Vagina (tissue), 2 donors: ENCODE measurements at regions not wholly inside any gene's neighbourhood (a gene's known extent, or its start where the extent isn't known, plus 50 kb on each side); places are given as distances from the start of the nearest gene placed in this dataset.

Experiments
- DNase-seq, 2 donors: peaks; one replicate each; pipeline ENCODE4 v3.0.0-alpha.2; 2017; ENCODE audit errors: extremely low spot score in 2 of 2
- H3K27ac ChIP-seq: fragments of 200-600 bp; sonication (generic); one replicate; pipeline ENCODE4 v1.5.1; 2019
- H3K27me3 ChIP-seq: fragments of 200-600 bp; sonication (generic); one replicate; pipeline ENCODE4 v1.5.1; 2019
- H3K36me3 ChIP-seq, 2 donors: fragments of 200-600 bp; sonication (generic); one replicate each; pipeline ENCODE4 v1.5.1; 2017 to 2019
- H3K4me1 ChIP-seq: fragments of 200-600 bp; sonication (generic); one replicate; pipeline ENCODE4 v1.5.1; 2019
- H3K4me3 ChIP-seq, 2 donors: fragments of 200-600 bp; sonication (generic); 1 replicate in 1 of 2; 2 replicates in 1 of 2; pipeline ENCODE4 v1.5.1; 2016 to 2019
- H3K9me3 ChIP-seq: fragments of 200-600 bp; sonication (generic); one replicate; pipeline ENCODE4 v1.5.1; 2019
- POLR2A ChIP-seq, 2 donors: fragments of 450-650 bp; IDR thresholded peaks; one replicate each; pipeline ENCODE4 v1.6.1; 2017; ENCODE audit warnings: antibody characterized with exemption in 2 of 2, mild to moderate bottlenecking in 2 of 2, moderate library complexity in 2 of 2
- POLR2AphosphoS5 ChIP-seq, 2 donors: sonication (generic); formaldehyde crosslinking; IDR thresholded peaks; one replicate each; pipeline ENCODE4 v1.9.0; 2017; ENCODE audit warnings: antibody characterized with exemption in 2 of 2, mild to moderate bottlenecking in 2 of 2, low read depth in 1 of 2; ENCODE audit not compliant: insufficient read depth in 1 of 2
- intact Hi-C: fragments of 100-400 bp; cut with DNase I; formaldehyde crosslinking; loops from one replicate; pipeline ENCODE4 v1.15.1; 2023
- TF ChIP-seq, protein P1 (sequence below), 3 experiments: fragments of 450-650 bp in 2 of 3; fragments of 200-600 bp in 1 of 3; sonication (generic) in 1 of 3; IDR thresholded peaks; one replicate each; pipeline ENCODE4 v1.5.1; 2017 to 2019; ENCODE audit warnings: antibody characterized with exemption in 3 of 3, mild to moderate bottlenecking in 2 of 3, moderate library complexity in 2 of 3

DNA sequence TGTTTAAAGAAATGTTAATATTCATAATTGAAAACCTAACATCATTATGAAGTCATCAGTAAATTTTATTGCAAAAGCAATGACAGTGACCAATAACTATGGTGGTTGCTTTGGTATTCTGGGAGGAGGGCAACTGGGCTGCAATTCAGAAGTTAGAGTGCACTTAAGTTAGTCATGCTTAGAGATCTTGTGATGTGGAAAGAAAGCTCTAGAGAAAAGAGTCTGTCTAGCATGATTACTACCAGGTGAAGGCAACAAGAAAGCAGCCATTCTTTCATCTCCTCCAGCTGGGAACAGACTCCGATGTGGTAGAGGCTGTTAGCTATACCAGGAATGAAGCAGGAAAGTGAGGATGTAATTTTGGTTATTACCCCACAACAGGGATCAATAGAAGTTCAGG, 625.6 kb downstream of the SI start:
- no peak for DNase-seq
- TF ChIP-seq POLR2AphosphoS5 (IDR thresholded peaks at IDR 0.05; ENCODE audit: insufficient read depth in 1 of 2, low read depth in 1 of 2): no peak
- TF ChIP-seq, protein P1, sequence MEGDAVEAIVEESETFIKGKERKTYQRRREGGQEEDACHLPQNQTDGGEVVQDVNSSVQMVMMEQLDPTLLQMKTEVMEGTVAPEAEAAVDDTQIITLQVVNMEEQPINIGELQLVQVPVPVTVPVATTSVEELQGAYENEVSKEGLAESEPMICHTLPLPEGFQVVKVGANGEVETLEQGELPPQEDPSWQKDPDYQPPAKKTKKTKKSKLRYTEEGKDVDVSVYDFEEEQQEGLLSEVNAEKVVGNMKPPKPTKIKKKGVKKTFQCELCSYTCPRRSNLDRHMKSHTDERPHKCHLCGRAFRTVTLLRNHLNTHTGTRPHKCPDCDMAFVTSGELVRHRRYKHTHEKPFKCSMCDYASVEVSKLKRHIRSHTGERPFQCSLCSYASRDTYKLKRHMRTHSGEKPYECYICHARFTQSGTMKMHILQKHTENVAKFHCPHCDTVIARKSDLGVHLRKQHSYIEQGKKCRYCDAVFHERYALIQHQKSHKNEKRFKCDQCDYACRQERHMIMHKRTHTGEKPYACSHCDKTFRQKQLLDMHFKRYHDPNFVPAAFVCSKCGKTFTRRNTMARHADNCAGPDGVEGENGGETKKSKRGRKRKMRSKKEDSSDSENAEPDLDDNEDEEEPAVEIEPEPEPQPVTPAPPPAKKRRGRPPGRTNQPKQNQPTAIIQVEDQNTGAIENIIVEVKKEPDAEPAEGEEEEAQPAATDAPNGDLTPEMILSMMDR (IDR thresholded peaks at IDR 0.05): no peak
- TF ChIP-seq POLR2A (IDR thresholded peaks at IDR 0.05): no peak
- Histone ChIP-seq H3K4me3 (no peak overlapping the region), H3K4me1 (peaks cover 15% of the 10 kb centered on the region), H3K27me3 (no peaks in the 10 kb centered on the region), H3K36me3 (no peaks in the 10 kb centered on the region), H3K9me3 (no peaks in the 10 kb centered on the region), H3K27ac (peak overlapping the region; percentile 64)
- intact Hi-C loops: no loop called here

DNA sequence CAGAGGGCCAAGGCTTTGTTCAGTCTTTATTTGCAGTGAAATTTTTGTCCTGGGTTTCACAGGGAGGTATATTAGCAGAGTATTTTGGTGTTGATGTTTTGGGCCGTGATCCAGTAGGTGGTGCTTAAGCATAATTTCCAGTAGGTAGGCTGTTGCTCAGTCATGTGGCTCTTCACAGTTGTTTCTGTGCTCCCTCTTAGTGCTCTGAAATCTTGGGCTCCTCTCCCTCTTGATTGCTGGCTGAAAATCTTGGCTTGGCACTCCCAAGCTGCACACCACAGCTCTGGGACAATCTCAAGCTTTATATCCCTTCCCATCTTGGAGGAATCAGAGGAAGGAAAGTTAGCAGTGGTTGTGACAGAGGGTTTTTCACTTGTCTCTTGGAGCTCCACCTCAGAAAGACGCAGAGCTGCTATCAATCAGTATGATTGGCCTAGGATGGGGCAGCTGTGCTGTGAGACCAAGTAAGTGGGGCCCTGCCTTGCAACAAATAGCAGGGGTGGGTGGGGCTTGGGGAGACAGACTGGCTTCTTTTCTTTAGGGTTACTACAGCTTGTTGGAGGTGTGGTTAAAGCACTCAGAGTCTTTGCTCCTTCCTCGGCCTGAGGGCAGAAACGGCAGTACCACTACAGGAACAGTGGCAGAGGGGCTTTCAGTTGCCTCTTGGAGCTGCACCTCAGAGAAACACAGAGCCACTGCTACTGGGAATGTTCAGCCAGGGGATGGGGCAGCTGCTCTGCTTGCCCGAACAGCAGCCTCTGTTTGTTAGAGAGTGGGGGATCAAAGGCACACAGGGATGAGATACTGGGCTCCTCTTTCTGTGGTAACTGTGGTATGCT, 627.0 kb downstream of the SI start:
- no peak for TF ChIP-seq POLR2AphosphoS5 (IDR thresholded peaks at IDR 0.05; ENCODE audit: insufficient read depth in 1 of 2, low read depth in 1 of 2)
- TF ChIP-seq, protein P1 (IDR thresholded peaks at IDR 0.05): no peak
- TF ChIP-seq POLR2A (IDR thresholded peaks at IDR 0.05): no peak
- H3K36me3 ChIP-seq: no peaks in the 10 kb centered on the region
- no peak for DNase-seq

DNA sequence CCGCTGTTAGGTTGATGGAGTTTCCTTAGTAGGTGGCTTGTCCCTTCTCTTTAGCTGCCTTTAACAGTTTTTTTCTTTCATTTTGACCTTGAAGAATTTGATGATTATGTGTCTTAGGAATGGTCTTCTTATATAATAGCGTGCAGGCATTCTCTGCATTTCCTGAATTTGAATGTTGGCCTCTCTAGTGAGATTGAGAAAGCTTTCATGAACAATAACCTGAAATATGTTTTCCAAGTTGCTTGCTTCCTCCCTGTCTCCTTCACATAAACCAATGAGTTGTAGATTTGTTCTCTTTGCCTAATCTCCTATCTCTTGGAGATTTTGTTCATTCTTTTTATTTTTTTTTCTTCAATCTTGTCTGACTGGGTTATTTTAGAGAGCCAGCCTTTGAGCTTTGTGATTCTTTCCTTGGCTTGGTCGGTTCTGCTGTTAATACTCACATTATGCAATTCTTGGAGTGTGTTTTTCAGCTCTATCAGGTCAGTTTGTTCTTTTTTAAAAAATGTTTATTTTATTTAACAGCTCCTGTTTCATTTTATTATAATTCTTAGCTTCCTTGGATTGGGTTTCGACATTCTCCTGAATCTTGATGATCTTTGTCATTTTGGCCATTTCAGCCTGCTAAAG, 627.9 kb downstream of the SI start:
- TF ChIP-seq, protein P1 (IDR thresholded peaks at IDR 0.05): no peak
- TF ChIP-seq POLR2AphosphoS5 (IDR thresholded peaks at IDR 0.05; ENCODE audit: insufficient read depth in 1 of 2, low read depth in 1 of 2): no peak
- TF ChIP-seq POLR2A (IDR thresholded peaks at IDR 0.05): no peak
- no peak overlapping the region for H3K4me3 ChIP-seq
- no peaks in the 10 kb centered on the region for H3K27me3 ChIP-seq
- DNase-seq: no peak
- H3K36me3 ChIP-seq: no peaks in the 10 kb centered on the region
- H3K27ac ChIP-seq: peak overlapping the region; percentile 64
- intact Hi-C loops: no loop called here
- H3K9me3 ChIP-seq: no peaks in the 10 kb centered on the region
- H3K4me1 ChIP-seq: peaks cover 15% of the 10 kb centered on the region

More for the DNA sequence above, 627.0 kb downstream of the SI start:
- Histone ChIP-seq H3K9me3 (no peaks in the 10 kb centered on the region), H3K27ac (peak overlapping the region; percentile 64), H3K27me3 (no peaks in the 10 kb centered on the region), H3K4me1 (peaks cover 15% of the 10 kb centered on the region), H3K4me3 (peak overlapping the region in 1 of 2 donors; percentile 6)
- intact Hi-C loops: no loop called here

DNA sequence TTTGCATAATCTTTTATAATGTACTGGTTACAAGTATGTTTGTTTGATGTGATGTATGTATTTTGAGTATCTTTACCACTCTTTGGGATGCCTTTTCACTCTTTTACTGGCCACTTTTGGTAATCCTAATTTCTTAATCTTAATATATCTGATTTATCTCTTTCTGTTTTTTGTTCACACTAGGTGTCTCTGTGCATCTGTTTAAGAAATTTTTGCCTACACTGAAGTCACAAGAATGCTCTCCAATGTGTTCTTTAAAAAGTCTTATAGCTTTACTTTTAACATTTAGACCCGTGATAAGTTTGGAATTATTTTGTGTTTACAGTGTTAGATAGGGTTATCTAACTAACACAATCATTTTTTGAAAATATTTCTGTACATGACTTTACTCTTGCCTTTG, 659.1 kb downstream of the SI start:
- TF ChIP-seq POLR2AphosphoS5 (IDR thresholded peaks at IDR 0.05; ENCODE audit: insufficient read depth in 1 of 2, low read depth in 1 of 2) (no peak), POLR2A (IDR thresholded peaks at IDR 0.05) (no peak)
- TF ChIP-seq, protein P1 (IDR thresholded peaks at IDR 0.05): no peak
- no peaks in the 10 kb centered on the region for H3K9me3 ChIP-seq
- H3K4me3 ChIP-seq: no peak overlapping the region
- no peak for DNase-seq
- H3K27me3 ChIP-seq: no peaks in the 10 kb centered on the region
- intact Hi-C loops: no loop called here
- peaks cover 20% of the 10 kb centered on the region for H3K4me1 ChIP-seq
- H3K27ac ChIP-seq: no peak overlapping the region
- H3K36me3 ChIP-seq: no peaks in the 10 kb centered on the region

DNA sequence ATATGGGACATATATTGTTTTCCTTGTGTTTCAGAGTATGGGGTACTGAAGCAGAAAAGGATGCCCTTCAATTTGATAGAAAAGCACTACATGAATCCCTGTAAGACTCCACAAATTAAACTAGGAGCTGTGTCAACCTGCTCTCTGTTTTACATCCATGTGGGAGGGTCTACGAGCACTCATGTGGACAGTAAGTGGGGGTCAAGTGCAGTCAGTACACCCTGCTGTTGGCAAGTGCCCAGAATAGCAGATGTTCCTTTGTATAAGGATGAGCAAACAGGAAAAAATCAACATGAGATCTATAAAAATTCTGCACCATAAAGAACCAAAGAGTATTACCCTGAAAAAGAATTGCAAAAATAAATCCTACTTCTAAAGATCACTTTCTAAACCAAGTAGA, 659.9 kb downstream of the SI start:
- Histone ChIP-seq H3K27me3 (no peaks in the 10 kb centered on the region), H3K36me3 (no peaks in the 10 kb centered on the region), H3K4me3 (no peak overlapping the region), H3K27ac (no peak overlapping the region), H3K9me3 (no peaks in the 10 kb centered on the region), H3K4me1 (peaks cover 20% of the 10 kb centered on the region)
- intact Hi-C loops: no loop called here
- DNase-seq: no peak
- TF ChIP-seq POLR2A (IDR thresholded peaks at IDR 0.05) (no peak), POLR2AphosphoS5 (IDR thresholded peaks at IDR 0.05; ENCODE audit: insufficient read depth in 1 of 2, low read depth in 1 of 2) (no peak)
- TF ChIP-seq, protein P1 (IDR thresholded peaks at IDR 0.05): no peak
